Activated T-cell treated with anti-CD3 and anti-CD28 coated beads for 48 hours (primary cell): ENCODE measurements at regions not wholly inside any gene's neighbourhood (a gene's known extent, or its start where the extent isn't known, plus 50 kb on each side); places are given as distances from the start of the nearest gene placed in this dataset.
"Not testable (repeated sequence)": the region's sequence is repeated elsewhere in the genome, so short reads cannot be mapped to it uniquely, and the experiment has no call there.

Experiments
- DNase-seq: peaks from one replicate; pipeline ENCODE4 v3.0.0-alpha.2; 2020; ENCODE audit warnings: low read depth

- DNase-seq: no peak
Measured at GRCh38 chr5:39542511-39543285, 117.9 kb upstream of the DAB2 start.

GRCh38 chr5:39541920-39542319 lies 117.1 kb upstream of the DAB2 start:
- no peak for DNase-seq

- no peak for DNase-seq
Measured at GRCh38 chr5:39539470-39539869, 114.7 kb upstream of the DAB2 start.

GRCh38 chr5:39534690-39535089 lies 109.9 kb upstream of the DAB2 start:
- DNase-seq: no peak

GRCh38 chr5:39533749-39534148 lies 109.0 kb upstream of the DAB2 start:
- no peak for DNase-seq

- DNase-seq: no peak
Measured at GRCh38 chr5:39532511-39532910, 107.7 kb upstream of the DAB2 start.

- DNase-seq: no peak
Measured at GRCh38 chr5:39531306-39531705, 106.5 kb upstream of the DAB2 start.

GRCh38 chr5:39526914-39527477 lies 102.2 kb upstream of the DAB2 start:
- DNase-seq: no peak

GRCh38 chr5:39525781-39526180 lies 101.0 kb upstream of the DAB2 start:
- not testable (repeated sequence) for DNase-seq

GRCh38 chr5:39525271-39525670 lies 100.5 kb upstream of the DAB2 start:
- DNase-seq: no peak

GRCh38 chr5:39523821-39524220 lies 99.0 kb upstream of the DAB2 start:
- DNase-seq: no peak

- no peak for DNase-seq
Measured at GRCh38 chr5:39521940-39522590, 97.3 kb upstream of the DAB2 start.

- no peak for DNase-seq
Measured at GRCh38 chr5:39521098-39521860, 96.5 kb upstream of the DAB2 start.

- DNase-seq: no peak
Measured at GRCh38 chr5:39520232-39520572, 95.4 kb upstream of the DAB2 start.

GRCh38 chr5:39519566-39520231 lies 94.9 kb upstream of the DAB2 start:
- DNase-seq: no peak

GRCh38 chr5:39519079-39519478 lies 94.3 kb upstream of the DAB2 start:
- DNase-seq: no peak

- DNase-seq: no peak
Measured at GRCh38 chr5:39518516-39518915, 93.7 kb upstream of the DAB2 start.

GRCh38 chr5:39517800-39518199 lies 93.0 kb upstream of the DAB2 start:
- no peak for DNase-seq

GRCh38 chr5:39515881-39516280 lies 91.1 kb upstream of the DAB2 start:
- no peak for DNase-seq

GRCh38 chr5:39513236-39513635 lies 88.5 kb upstream of the DAB2 start:
- no peak for DNase-seq

- no peak for DNase-seq
Measured at GRCh38 chr5:39506211-39506610, 81.4 kb upstream of the DAB2 start.

- no peak for DNase-seq
Measured at GRCh38 chr5:39505791-39506190, 81.0 kb upstream of the DAB2 start.
